Fibroblast of villous mesenchyme (primary cell): ENCODE measurements at regions not wholly inside any gene's neighbourhood (a gene's known extent, or its start where the extent isn't known, plus 50 kb on each side); places are given as distances from the start of the nearest gene placed in this dataset.
A peak's percentile ranks its signal among the peaks of the same experiment; 100 is the strongest.

Source experiments
- DNase-seq: peaks from one replicate; pipeline ENCODE4 v3.0.0-alpha.2; 2010; ENCODE audit warnings: low read depth
- H3K4me3 ChIP-seq: 2 replicates; pipeline ENCODE4 v1.5.1; 2011; ENCODE audit warnings: low read depth, mild to moderate bottlenecking, low read length
- TF ChIP-seq, protein P1 (sequence below): IDR thresholded peaks from 2 replicates; pipeline ENCODE4 v1.5.1; 2012; ENCODE audit warnings: low read depth, mild to moderate bottlenecking, low read length; ENCODE audit not compliant: insufficient read depth

DNA sequence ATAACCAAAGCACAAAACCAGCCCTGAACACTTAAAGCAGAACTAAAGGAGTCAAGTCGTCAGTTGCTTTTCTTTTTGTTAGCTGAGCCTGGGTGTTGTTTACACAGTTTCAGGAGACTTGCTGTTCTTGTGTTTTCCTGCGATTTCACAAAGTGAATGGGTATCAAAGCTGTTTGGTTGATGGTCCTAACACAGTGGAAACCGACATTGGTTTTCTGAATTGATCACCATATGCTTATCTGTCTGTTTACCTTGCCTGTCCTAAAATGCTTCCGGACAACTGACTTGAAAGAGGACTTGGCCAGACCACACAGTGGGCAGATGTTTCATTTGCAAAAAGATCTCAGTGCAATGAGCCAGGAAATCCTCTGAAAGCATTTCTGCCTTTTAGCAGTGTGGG, 676.4 kb downstream of the PRELID2 start:
- H3K4me3 ChIP-seq, result no peak overlapping the region
- TF ChIP-seq, protein P1, sequence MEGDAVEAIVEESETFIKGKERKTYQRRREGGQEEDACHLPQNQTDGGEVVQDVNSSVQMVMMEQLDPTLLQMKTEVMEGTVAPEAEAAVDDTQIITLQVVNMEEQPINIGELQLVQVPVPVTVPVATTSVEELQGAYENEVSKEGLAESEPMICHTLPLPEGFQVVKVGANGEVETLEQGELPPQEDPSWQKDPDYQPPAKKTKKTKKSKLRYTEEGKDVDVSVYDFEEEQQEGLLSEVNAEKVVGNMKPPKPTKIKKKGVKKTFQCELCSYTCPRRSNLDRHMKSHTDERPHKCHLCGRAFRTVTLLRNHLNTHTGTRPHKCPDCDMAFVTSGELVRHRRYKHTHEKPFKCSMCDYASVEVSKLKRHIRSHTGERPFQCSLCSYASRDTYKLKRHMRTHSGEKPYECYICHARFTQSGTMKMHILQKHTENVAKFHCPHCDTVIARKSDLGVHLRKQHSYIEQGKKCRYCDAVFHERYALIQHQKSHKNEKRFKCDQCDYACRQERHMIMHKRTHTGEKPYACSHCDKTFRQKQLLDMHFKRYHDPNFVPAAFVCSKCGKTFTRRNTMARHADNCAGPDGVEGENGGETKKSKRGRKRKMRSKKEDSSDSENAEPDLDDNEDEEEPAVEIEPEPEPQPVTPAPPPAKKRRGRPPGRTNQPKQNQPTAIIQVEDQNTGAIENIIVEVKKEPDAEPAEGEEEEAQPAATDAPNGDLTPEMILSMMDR, result no peak
- peak; percentile 4 for DNase-seq

- TF ChIP-seq, protein P1, result no peak
- no peak for DNase-seq
- H3K4me3 ChIP-seq, result no peak overlapping the region
Observed at GRCh38 chr5:145157841-145158240, 677.3 kb downstream of the PRELID2 start.

DNA sequence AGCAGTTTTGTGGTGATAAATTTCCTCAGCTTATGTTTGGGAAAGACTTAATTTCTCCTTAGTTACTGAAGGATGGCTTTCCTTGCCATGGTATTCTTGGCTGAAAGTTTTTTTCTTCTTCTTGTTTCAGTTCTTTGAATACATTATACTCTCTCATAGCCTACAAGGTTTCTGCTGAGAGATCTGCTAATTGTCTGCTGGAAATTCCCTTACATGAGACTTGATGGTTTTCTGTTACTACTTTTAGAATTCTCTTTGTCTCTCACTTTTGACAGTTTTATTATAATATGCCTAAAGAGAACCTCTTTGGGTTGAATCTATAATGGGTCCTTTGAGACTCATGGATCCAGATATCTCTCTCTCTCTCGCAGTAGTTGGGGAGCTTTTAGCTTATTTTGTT, 693.6 kb downstream of the PRELID2 start:
- TF ChIP-seq, protein P1, result no peak
- DNase-seq, result no peak
- no peak overlapping the region for H3K4me3 ChIP-seq

DNA sequence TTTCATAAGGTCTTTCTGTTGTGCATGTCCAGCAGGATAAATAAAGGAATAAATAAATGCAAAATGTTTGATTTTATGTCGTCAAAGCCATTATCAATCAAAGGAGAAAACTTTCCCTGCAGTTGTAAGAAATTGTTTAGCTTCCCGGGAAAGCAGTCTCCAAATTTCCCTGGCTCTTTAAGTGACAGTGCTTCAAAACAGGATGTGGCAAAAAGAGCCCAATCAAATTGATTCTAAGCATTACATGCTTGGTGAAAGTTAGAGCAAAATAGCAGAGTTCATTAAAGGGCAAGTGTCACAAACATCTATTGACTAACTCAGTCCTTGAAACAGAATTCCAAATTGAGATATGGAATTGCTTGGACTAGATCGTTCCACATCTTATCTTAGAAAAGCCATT, 704.1 kb downstream of the PRELID2 start:
- TF ChIP-seq, protein P1, result no peak
- H3K4me3 ChIP-seq, result no peak overlapping the region
- DNase-seq, result no peak

GRCh38 chr5:145129797-145130196, 705.3 kb downstream of the PRELID2 start:
- DNase-seq, result no peak
- no peak overlapping the region for H3K4me3 ChIP-seq
- TF ChIP-seq, protein P1, result no peak

DNA sequence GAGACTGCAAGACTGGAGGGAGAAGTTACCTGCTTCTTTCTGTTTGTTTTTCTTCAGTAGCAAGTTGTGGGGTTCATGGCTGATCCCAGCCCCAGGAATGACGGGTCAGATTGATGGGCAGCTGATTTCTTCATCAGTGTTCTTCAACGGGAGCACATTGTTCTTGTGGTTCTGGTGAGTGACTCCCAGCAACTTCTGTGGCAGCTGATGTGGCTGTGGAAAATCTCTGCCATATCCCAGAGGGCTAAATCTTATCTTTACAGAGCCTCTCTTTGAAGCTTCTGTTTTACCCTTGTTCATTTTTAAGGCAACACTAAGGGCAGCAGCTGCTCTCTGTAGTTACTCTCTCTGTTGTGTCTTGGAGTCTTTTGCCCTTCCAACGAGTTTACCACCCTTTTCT, 710.3 kb downstream of the PRELID2 start:
- DNase-seq, result no peak
- no peak overlapping the region for H3K4me3 ChIP-seq
- TF ChIP-seq, protein P1, result no peak

- TF ChIP-seq, protein P1, result no peak
- no peak for DNase-seq
- no peak overlapping the region for H3K4me3 ChIP-seq
Observed at GRCh38 chr5:145118611-145119010, 716.5 kb downstream of the PRELID2 start.
